Kidney (tissue), 13 donors: ENCODE measurements at regions not wholly inside any gene's neighbourhood (a gene's known extent, or its start where the extent isn't known, plus 50 kb on each side); places are given as distances from the start of the nearest gene placed in this dataset.
"Not testable (repeated sequence)": the region's sequence is repeated elsewhere in the genome, so short reads cannot be mapped to it uniquely, and the experiment has no call there.

Experiments
- DNase-seq, 5 donors: peaks; one replicate each; pipeline ENCODE4 v3.0.0-alpha.2; 2013 to 2020
- FAIRE-seq: peaks from 2 replicates; lab custom pipeline; 2012; peaks lifted over from hg19 to GRCh38; lab: Jason Lieb, UNC
- H3K27ac ChIP-seq, 2 donors: one replicate each; pipeline ENCODE4 v1.7.0; 2013; ENCODE audit warnings: low read depth in 2 of 2, low read length in 2 of 2, inconsistent platforms in 1 of 2
- H3K27me3 ChIP-seq: one replicate; pipeline ENCODE4 v1.7.1; 2013; ENCODE audit warnings: low read length, inconsistent platforms; ENCODE audit not compliant: control insufficient read depth, insufficient read depth
- H3K36me3 ChIP-seq, 3 donors: one replicate each; pipeline versions ENCODE4 v1.7.0 to v1.7.1; 2013; ENCODE audit warnings: low read length in 3 of 3, control low read depth in 1 of 3, inconsistent platforms in 1 of 3; ENCODE audit not compliant: insufficient read depth in 3 of 3, control insufficient read depth in 2 of 3
- H3K4me1 ChIP-seq, 3 donors: one replicate each; pipeline versions ENCODE4 v1.7.0 to v1.7.1; 2013; ENCODE audit warnings: low read length in 3 of 3, inconsistent platforms in 1 of 3, low read depth in 1 of 3; ENCODE audit not compliant: control insufficient read depth in 2 of 3, insufficient read depth in 2 of 3
- H3K4me3 ChIP-seq, 3 donors: one replicate each; pipeline versions ENCODE4 v1.7.0 to v1.8.1; 2013; ENCODE audit warnings: low read length in 3 of 3, control low read depth in 1 of 3, inconsistent platforms in 1 of 3
- H3K9ac ChIP-seq, 3 donors: one replicate each; pipeline versions ENCODE4 v1.7.0 to v1.7.1; 2013; ENCODE audit warnings: low read length in 3 of 3, control low read depth in 1 of 3, inconsistent platforms in 1 of 3
- H3K9me3 ChIP-seq, 3 donors: one replicate each; pipeline versions ENCODE4 v1.7.0 to v1.7.1; 2013; ENCODE audit warnings: low read length in 3 of 3, control low read depth in 1 of 3, inconsistent platforms in 1 of 3; ENCODE audit not compliant: control insufficient read depth in 2 of 3, insufficient read depth in 1 of 3
- CTCF ChIP-seq: IDR thresholded peaks from 3 replicates; pipeline ENCODE4 v1.5.1; 2012; ENCODE audit warnings: mild to moderate bottlenecking, moderate library complexity, borderline replicate concordance; ENCODE audit not compliant: insufficient read depth; ENCODE audit errors: extremely low read depth
- intact Hi-C: fragments of 100-400 bp; cut with DNase I; formaldehyde crosslinking; loops from one replicate; pipeline ENCODE4 v1.11.1; 2022
- donor health status: control.
- donor health status: control.
- donor health status: control.
- donor health status: control.
- donor health status: control.
- donor health status: DM: yes; HTN: yes; CAD: no.
- donor health status: Normal renal cell carcinoma (clear cell type).

GRCh38 chr17:20774472-20775135 lies 195.1 kb downstream of the CDRT15L2 start:
- no peak overlapping the region for H3K27ac ChIP-seq
- H3K36me3 ChIP-seq = no peaks in the 10 kb centered on the region
- TF ChIP-seq CTCF = no peak
- FAIRE-seq (no peak), DNase-seq (peak in 2 of 5 donors; percentile 12 to 33)
- H3K4me1 ChIP-seq = no peaks in the 10 kb centered on the region
- H3K9me3 ChIP-seq = no peaks in the 10 kb centered on the region
- no peaks in the 10 kb centered on the region for H3K27me3 ChIP-seq
- no peak overlapping the region for H3K9ac ChIP-seq
- no peak overlapping the region for H3K4me3 ChIP-seq
- intact Hi-C loops = no loop called here

DNA sequence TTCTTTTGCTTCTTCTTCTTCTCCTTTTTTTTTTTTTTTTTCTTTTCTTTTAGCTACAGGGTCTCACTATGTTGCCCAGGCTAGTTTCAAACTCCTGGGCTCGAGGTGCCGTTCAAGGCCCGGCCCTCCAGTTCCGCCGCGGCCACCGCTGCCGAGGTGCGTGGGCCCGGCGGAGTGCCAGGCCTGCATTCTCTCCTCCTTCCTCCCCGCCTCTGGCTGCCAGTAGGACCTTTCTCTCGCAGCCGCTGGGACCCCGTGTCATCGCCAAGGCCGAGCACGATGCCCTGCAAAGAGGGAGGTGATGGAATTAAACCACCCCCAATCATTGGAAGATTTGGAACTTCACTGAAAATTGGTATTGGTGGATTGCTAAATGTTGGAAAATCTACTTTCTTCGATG lies 195.8 kb downstream of the CDRT15L2 start:
- H3K4me3 ChIP-seq = no peak overlapping the region
- no peak overlapping the region for H3K9ac ChIP-seq
- H3K4me1 ChIP-seq = no peaks in the 10 kb centered on the region
- TF ChIP-seq CTCF = no peak
- H3K36me3 ChIP-seq = no peaks in the 10 kb centered on the region
- H3K9me3 ChIP-seq = no peaks in the 10 kb centered on the region
- no peaks in the 10 kb centered on the region for H3K27me3 ChIP-seq
- H3K27ac ChIP-seq = no peak overlapping the region
- FAIRE-seq (no peak), DNase-seq (no peak)
- intact Hi-C loops = no loop called here

GRCh38 chr17:20779521-20779920 lies 200.0 kb downstream of the CDRT15L2 start:
- H3K27ac ChIP-seq = no peak overlapping the region
- no peak overlapping the region for H3K4me3 ChIP-seq
- no peaks in the 10 kb centered on the region for H3K9me3 ChIP-seq
- H3K36me3 ChIP-seq = no peaks in the 10 kb centered on the region
- peaks cover 3% of the 10 kb centered on the region for H3K27me3 ChIP-seq
- FAIRE-seq = no peak
- H3K4me1 ChIP-seq = no peaks in the 10 kb centered on the region
- DNase-seq = no peak
- intact Hi-C loops = no loop called here
- TF ChIP-seq CTCF = no peak
- H3K9ac ChIP-seq = no peak overlapping the region

- peaks cover 3% of the 10 kb centered on the region for H3K27me3 ChIP-seq
- H3K9ac ChIP-seq = no peak overlapping the region
- intact Hi-C loops = no loop called here
- H3K4me1 ChIP-seq = no peaks in the 10 kb centered on the region
- FAIRE-seq = no peak
- H3K27ac ChIP-seq = no peak overlapping the region
- H3K4me3 ChIP-seq = no peak overlapping the region
- DNase-seq = no peak
- no peaks in the 10 kb centered on the region for H3K9me3 ChIP-seq
- no peak for TF ChIP-seq CTCF
- H3K36me3 ChIP-seq = no peaks in the 10 kb centered on the region
Observed at GRCh38 chr17:20781260-20781659, 201.7 kb downstream of the CDRT15L2 start.

DNA sequence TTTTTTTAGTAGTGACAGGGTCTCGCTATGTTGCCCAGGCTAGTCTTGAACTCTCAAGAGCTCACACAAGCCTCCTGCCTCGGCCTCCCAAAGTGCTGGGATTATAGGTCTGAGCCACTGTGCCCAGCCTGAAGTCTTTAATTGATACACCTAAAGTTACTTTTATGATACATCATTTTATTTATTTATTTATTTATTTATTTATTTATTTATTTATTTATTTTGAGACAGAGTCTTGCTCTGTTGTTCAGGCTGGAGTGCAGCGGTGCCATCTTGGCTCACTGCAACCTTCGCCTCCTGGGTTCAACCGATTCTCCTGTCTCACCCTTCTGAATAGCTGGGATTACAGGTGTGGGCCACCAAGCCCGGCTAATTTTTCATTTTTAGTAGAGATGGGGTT lies 202.3 kb downstream of the CDRT15L2 start:
- H3K27ac ChIP-seq, FAIRE-seq, H3K9ac ChIP-seq, H3K27me3 ChIP-seq, H3K4me3 ChIP-seq, DNase-seq, H3K9me3 ChIP-seq, H3K36me3 ChIP-seq, intact Hi-C loops, H3K4me1 ChIP-seq: not testable (repeated sequence)
